CD4-positive, alpha-beta T cell treated with Interleukin-15 for 4 hours (primary cell): ENCODE measurements at regions not wholly inside any gene's neighbourhood (a gene's known extent, or its start where the extent isn't known, plus 50 kb on each side); places are given as distances from the start of the nearest gene placed in this dataset.

Experiments used
- DNase-seq: peaks from one replicate; pipeline ENCODE4 v3.0.0-alpha.2; 2020; ENCODE audit warnings: low spot score

DNA sequence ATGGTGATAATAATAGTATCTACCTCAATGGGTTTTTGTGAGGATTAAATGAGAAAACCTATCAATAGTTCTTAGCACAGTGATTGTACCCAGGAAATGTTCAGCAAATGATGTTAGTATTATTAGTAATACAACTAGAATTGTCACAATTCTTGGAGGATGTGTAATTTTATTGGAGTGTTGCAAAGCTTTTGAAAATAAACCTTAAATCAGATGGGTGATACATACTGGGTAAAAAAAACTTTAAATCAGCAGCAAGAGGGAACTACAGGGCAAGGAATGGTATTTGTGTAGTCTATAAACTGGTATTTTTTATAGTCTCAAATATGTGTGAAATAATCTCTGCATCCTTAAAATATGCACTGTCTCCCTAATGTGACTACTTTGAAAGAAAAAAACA, 371.6 kb downstream of the PIK3R1 start:
- no peak for DNase-seq

DNA sequence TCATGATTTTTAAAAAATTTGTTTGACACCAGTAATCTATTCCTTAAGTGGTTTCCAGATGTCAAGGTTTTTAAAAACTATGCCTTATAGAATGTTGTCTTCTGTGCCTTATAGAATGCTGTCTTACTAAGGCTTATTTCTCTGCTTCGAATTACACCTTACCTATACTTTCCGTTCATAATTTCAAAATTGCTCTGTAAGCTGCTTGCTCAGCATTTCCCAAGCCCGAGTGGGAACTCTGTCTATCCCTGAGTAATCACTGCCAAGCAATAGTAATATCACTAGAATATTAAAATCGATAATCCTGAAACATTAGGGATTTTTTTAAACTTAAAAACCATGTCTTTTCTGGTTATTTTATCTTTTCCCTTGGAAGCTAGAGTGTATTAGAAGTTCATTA, 376.3 kb downstream of the PIK3R1 start:
- DNase-seq = no peak

DNA sequence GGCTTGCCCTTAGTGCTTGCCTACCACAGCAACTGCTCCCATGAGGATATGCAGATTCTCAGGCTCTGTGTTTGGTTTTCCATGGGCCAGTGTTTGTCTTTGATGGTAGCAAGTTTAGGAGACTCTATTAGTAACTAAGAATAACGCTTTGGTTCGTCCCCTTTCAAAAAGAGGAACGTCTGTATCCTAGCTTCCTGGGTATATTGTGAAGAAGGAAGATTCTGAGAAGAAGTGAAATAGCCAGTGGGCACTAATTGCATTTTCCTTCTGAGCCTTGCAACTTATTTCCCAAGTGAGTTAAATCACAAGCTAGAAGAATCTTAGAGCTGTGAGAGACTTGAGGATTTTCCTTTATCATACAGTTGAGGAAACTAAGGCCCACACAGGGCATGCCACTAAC, 376.8 kb downstream of the PIK3R1 start:
- DNase-seq = no peak

DNA sequence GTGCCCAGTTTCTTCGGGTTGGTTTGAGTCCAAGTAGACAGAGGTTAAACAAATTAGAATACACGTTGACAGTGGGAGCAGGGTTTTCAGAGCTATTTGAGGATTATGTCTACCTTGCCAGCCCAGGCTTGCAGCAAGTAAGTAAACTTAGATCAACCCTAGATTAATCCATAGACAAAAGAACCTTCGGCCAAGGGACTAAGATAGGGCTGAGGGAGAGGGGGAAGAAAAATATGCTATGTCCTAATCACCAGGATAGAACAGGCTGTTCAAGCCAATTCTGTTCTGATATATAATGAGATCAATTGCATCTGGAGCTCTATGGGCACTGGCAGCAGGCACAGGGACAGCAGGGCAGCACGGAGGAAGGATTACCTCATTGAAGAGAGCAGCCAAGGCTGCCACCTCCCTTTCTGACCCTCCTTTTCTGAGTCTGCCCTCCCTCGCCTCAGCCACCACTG, 377.7 kb downstream of the PIK3R1 start:
- DNase-seq = no peak

DNA sequence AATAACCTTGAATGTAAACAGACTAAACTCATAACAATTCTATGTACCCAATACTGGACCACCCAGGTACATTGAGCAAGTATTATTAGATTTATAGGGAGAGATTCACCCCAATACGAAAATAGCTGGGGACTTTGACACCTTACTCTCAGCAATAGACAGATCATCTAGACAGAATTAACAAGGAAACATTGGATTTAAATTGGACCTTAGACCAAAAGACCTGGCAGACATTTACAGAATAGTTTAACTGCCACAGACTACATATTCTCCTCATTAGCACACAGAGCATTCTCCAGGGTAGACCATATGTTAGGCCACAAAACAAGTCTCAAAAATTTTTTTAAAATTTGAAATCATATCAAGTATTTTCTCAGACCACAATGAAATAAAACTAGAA, 397.4 kb downstream of the PIK3R1 start:
- DNase-seq = no peak

DNA sequence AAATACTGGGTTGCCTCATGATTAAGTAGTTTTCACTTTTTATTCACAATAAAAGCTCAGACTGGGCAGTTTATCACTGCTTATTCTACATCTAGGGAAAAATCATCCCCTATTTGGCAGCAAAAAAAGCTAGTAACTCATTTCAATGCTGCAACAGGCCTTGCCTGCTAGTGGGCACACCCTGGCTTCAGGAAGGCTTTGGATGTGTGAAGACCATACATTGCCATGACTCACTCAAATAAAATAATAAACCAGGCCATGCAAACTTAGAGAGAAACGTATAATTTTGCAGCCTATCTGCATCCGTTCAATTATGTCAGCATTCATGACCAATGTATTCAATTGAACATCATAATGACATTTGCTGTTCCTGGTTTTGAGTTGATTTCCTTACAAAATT, 402.9 kb downstream of the PIK3R1 start:
- DNase-seq = no peak

DNA sequence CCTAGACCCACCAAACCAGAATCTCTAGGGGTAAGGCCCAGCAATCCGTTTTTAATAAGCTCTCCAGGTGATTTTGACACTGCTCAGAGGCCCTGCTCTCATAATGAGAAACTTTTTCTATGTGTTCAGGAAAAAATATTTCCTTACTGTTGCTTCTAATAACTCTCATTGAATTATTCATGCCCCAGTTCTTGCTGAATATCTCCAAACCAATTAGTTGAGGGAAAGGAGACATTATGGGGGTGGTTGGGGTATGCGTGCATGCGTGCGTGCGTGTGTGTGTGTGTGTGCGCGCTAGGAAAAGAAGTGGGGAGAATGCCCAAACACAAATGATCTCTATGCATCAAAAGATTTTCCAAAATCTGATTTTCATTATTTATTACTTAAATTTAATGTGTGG, 411.4 kb downstream of the PIK3R1 start:
- no peak for DNase-seq

DNA sequence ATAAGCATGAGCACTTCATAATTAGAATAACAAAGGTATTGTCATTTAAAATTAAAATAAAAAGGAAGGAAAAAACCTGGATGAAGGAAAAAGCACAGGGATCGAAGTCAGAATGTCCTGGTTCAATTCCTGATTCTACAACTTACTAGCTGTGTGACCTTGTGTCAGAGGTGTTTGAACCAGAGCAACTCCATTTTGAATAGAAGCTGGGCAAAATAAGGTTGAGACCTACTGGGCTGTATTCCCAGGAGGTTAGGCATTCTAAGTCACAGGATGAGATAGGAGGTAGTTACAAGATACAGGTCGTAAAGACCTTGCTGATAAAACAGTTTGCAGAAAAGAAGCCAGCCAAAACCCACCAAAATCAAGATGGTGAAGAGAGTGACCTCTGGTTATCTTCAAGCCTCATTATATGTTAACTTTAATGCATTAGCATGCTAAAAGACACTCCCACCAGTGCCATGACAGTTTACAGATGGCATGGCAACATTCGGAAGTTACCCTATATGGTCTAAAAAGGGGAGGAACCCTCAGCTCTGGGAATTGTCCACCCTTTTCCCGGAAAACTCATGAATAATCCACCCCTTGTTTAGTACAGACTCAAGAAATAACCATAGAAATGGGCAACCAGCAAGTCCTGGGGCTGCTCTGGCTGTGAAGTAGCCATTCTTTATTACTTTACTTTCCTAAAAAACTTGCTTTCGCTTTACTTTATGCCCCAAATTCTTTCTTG, 412.7 kb downstream of the PIK3R1 start:
- DNase-seq = no peak

DNA sequence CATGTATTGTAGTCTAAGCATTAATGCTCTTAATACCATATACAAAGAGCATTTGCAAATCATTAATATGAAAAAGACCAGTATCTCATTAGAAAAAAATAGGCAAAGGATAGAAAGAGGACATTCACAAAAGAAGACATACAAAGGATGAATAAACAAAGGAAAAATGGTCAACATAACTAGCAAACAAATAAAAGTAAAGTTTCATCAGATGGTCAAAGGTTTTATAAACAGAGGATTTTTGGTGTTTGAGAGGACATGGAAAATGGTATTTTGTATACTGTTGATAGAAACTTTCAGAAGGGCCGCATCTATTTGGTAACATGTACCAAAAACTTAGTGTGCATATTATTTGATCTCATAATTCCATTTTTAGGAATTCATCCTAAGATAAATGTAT, 414.8 kb downstream of the PIK3R1 start:
- DNase-seq = no peak

DNA sequence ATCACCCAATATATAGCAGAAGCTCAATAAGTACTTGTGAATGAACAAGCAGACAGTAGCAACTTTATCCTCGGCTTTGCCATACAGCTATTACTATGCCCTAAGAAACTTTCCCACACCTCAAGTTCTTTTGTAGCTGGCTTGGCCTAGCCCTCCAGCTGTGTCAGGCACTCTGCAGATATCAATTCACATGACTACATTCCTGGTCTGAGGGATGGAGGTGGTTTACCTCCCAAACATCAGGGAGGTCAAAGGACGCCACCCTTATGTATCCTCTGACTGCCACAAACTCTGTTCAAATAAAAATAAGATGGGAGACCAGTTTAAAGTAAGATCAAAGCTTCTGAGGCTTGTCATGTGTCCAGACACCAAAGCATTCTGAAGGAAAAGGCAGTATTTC, 416.3 kb downstream of the PIK3R1 start:
- DNase-seq = no peak

DNA sequence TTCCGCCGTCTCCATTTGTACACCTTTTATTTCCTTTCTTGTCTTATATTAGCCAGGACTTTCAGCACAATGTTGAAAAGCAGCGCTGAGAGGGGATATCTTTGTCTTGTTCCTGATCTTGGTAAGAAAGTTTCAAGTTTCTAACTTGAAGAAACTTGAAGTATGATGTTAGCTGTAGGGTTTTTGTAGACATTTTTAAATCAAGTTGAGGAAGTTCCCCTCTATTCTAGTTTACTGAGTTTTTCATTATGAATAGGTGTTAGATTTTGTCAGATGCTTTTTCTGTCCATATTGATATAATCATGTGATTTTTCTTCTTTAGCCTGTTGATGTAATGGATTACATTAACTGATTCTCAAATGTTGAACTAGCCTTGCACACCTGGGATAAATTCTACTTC, 425.7 kb downstream of the PIK3R1 start:
- DNase-seq = no peak

DNA sequence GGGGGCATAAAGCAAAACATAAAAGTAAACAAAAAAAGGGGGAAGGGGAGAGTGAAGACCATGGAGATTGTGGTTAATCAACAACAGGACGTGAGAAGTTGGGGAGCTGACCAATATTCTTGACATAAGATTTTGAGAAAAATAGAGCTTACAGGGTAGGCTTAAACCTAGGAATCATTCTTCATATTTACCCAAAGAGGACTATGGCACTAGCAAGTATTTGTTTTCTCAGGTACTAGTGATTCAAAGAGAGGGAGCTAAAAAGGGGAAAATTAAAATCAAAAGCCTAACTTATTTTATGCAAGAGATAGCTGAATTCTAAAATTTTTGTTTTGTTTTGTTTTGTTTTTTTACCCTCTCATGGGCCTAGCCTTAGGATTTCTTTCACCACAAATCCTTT, 427.5 kb downstream of the PIK3R1 start:
- DNase-seq = no peak

DNA sequence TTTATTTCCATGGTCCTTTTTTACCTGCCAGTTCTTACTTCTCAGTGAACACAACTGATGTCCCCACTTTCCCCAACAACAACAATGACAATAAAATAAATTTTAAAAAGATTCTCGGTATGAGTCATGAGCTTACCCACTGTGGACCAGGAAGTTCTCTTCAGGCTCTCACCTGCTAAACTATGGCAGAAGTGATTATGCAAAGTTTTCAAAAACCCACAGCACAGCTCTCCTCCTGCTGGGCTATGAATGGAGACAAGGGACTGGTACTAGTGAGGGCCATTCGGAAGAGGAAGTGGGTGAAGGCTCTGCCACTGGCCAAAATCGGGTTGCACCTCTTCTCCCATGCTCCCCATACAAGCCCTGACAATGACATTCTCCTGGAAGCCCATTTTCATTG, 429.4 kb downstream of the PIK3R1 start:
- no peak for DNase-seq

DNA sequence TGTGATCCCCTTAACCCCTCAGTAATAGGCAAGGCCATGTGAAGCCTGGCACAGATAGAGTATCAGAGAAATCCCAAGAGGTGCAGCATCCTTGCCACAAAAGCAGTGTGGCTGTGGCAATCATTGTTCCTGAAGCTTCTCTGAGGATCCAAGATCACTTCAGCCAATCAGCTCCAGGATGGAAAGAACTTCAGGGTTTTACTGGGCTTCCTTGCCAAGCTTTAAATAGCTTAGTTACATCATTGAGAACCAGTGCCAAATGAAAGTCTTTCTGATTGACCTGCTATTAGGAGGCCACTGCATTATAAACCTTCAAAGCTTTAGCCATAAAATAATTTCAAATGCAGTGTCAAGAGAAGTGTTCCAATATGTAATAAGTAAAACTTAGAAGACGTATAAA, 430.6 kb downstream of the PIK3R1 start:
- DNase-seq = no peak

DNA sequence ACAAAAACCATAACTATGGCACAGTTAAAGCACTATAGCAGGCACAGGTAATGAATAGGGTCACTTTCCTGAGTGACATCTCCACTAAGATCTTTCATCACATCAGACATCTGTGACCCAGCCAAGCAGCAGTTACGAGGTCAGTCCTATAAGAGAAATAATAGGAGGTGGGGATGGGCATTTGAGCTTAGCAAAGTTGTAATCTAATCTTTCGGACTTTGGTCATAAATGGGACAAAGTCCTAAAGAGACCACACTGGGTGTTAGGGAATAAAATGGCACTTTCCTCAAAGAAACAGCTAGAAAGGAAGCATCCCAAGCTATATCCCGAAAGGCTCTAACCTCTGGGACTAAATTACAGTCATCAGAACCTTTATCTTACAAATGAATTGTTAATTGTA, 432.2 kb downstream of the PIK3R1 start:
- DNase-seq = no peak

DNA sequence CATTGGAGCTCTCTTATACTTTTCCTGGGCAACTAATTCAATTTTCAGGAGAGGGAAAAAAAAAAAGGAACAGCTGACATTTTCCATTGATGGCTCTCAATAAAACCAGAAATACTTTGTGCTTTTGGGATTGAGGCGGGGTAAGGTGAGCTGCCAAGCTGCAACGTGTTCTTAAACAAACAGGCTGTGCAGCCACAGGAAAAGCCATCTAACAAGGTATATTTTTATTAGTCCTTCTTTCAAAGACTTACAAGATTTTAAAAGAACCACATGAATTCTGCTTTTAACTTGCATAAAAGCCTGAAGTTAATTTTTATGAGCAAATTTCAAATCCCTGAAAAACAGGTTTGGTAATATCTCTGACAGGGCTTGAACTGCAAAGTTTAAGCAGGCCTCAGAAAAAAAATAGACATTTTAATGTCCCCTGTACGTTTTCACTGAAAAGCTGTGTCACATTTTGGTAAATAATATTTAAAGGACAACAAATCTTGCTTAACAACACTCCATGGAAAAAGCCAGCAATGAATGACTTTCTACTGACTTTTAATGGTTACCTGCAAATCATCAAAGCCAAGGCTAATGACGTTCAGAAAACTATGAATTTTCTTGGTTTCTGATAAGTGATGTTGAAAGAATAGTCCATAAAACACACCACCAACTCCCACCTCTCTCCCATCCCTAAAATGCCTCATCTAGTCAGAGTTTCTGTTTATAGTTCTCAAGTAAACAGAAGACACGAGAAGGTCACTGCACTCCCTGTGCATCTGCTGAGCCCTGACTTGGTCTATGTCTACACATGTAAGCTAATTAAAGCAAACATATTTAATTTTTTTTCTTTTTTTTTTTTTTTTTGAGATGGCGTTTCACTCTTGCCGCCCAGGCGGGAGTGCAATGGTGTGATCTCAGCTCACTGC, 433.6 kb downstream of the PIK3R1 start:
- DNase-seq = no peak

DNA sequence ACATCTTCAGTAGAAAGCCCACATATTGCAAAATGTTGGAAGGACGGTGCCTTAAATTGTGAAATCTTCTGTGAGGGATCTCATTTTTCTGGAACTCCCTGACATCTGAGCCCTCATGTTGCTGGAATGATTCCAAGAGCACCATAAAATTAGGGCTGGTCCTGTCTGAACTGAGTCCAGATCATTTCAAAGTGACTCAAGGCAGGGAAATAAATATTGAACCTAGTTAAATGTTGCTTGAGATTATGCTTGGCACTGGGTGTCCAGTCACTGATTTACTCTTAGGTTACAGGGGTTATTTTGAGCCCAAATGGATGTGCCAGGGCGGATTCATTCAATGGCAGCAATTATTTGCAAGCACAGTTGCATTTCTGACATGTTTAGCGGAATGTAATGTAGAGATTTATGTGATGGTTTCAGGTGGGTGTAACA, 437.0 kb downstream of the PIK3R1 start:
- no peak for DNase-seq

DNA sequence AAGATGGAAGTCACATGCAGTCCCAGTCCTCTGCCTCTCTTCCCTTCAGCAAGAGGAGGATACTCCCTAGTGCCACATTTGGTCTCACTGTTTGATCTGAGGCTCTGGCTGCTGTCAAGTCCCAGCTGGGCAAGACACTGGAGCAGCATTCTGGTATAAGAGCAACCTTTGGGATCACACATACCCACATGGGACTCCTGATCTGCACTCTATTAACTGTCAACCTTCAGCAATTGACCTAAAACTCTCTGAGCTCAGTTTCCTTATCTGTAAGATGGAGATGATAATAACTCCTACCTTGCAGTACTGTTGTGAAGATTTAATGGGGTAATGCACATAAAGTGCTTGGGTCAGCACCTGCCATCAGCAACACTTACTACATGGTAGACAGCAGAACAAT, 437.9 kb downstream of the PIK3R1 start:
- DNase-seq = no peak

DNA sequence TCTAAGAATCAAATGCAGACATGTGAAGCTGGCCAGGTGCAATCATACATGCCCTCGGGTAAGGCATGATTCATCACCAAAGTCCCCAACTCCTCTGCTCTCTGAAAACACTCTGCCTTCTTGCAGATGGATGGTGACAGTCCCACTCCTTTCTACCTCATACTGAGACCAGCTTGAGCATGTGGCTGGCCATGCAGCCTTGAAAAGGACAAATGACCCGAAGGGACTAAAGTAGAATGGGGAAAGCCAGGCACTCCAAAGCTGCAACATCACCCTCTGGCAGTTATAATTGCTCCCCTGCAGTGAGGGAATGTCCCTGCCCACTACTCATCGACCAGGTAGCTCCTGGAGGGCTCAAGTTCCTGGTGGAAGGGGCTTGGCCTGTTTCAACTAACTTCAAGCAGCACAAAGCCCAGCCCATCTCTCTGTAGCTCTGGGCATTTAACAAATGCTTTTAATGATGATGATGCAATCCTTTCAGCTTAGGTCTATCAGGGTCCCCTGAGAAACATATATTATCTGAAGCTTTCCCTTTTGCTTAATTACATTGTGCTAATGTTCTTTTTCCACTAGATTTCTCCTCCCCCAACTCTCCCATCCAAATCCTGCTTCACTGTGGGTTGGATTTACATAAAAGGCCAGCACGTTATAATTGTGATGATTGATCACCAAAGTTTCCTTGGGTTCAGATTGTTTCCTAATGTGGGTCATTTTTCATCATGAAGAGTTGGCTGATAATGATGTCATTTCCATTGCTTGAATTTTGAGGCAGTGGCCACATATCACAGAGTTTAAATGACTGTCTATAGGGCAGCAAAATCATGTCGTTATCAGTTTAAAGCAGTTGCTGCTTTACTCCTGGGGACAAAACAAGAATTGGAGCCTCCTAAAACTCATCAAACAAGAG, 436.5 kb upstream of the SLC30A5 start:
- no peak for DNase-seq

DNA sequence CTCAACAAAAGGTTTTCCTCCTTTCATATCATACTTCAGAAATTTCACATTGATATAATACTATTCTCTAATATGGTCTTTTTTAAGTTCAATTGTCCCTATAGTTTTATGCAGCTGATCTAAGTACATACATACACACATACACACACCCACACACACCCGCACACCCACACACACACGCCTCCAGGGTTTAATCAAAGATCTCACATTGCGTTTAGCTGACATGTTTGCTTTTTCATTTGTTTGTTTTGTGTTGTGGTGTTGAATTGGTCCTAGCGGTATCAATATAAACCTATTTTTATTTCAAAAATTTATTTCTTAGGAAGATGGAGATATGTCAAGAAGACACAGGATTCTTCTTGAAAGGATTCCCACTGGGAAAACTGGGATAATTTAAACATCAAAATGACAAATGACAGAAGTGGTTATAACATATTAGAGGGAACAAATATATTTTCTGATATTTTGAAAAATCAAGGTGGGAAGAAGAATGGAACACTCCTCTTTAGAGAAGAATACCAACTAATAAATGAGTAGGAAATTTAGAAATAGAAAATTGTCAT, 434.9 kb upstream of the SLC30A5 start:
- no peak for DNase-seq

DNA sequence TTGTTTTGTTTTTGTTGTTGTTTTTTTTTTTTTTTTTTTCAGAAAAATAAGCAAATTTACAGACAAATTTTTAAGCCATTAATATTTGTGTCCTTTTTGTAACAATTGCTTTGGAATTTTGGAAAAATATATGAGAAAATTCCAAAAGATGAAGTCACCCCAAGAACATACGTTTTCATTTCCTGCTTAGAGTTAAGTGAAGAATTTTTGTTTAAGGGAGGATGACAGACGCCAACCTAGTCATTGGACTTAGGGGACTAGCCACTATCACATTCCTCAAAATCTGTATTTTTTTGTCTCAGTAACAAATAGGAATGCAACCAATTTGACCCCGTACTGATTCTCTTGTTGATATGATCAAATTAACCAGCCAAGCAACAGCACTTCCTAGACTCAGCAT, 433.9 kb upstream of the SLC30A5 start:
- no peak for DNase-seq

DNA sequence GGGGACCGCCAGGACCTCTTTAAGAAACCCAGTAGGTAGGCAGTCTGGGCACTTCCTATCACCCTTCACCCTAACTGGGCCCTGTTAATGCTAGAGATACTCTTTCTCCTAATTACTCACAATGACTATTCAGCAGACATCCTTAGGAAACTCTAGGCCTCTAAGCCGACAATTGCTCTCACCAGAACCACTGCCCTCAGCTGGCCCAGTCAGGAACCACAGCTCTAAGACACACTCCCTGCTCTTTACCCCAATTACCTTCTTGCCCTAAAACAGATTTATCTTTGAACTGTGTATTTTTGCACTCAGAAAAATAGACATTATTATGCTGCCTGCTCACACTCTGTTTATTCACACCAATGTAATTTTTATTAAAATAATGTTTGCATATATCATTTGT, 432.6 kb upstream of the SLC30A5 start:
- DNase-seq = no peak
